Muscle layer of duodenum (tissue), 2 donors: ENCODE measurements at regions not wholly inside any gene's neighbourhood (a gene's known extent, or its start where the extent isn't known, plus 50 kb on each side); places are given as distances from the start of the nearest gene placed in this dataset.

ENCODE experiments used
- H3K27ac ChIP-seq: one replicate; pipeline ENCODE4 v1.7.0; 2013; ENCODE audit warnings: mild to moderate bottlenecking, low read length
- H3K27me3 ChIP-seq: one replicate; pipeline ENCODE4 v1.7.0; 2013; ENCODE audit warnings: low read depth, mild to moderate bottlenecking, control low read depth, low read length
- H3K36me3 ChIP-seq, 2 donors: one replicate each; pipeline ENCODE4 v1.7.0; 2013; ENCODE audit warnings: low read length in 2 of 2, control low read depth in 1 of 2, mild to moderate bottlenecking in 1 of 2; ENCODE audit not compliant: insufficient read depth in 2 of 2, control insufficient read depth in 1 of 2
- H3K4me1 ChIP-seq, 2 donors: one replicate each; pipeline ENCODE4 v1.7.0; 2013; ENCODE audit warnings: low read length in 2 of 2, mild to moderate bottlenecking in 2 of 2, control low read depth in 1 of 2, moderate library complexity in 1 of 2; ENCODE audit not compliant: insufficient read depth in 2 of 2, control insufficient read depth in 1 of 2
- H3K4me3 ChIP-seq, 2 donors: one replicate each; pipeline ENCODE4 v1.7.0; 2013; ENCODE audit warnings: low read length in 2 of 2, low read depth in 1 of 2, mild to moderate bottlenecking in 1 of 2
- H3K9me3 ChIP-seq, 2 donors: one replicate each; pipeline ENCODE4 v1.7.0; 2013; ENCODE audit warnings: low read length in 2 of 2, control low read depth in 1 of 2, mild to moderate bottlenecking in 1 of 2; ENCODE audit not compliant: control insufficient read depth in 1 of 2
- donor health status: healthy.

DNA sequence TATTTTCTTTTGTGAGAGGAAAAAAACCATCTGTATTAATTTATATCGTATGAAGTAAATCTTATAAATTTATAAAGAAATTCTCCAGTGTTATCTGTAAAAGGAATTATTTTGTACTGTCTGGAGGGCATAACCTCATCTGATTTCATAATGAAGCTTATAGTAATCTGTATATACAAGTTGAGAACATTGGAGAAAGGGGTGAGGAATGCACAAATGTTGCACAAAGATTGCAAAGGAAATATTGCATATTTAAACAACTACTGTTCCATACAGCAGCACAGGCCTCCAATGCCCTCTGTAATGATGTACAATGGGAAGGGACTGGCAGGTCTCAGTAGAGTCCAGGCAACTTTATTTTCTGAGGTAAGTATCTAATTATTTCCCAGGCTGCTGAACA is 50.8 kb upstream of the KCNJ16 start:
- Histone ChIP-seq H3K27me3 (no peaks in the 10 kb centered on the region), H3K4me1 (no peaks in the 10 kb centered on the region), H3K9me3 (no peaks in the 10 kb centered on the region), H3K4me3 (no peak overlapping the region), H3K36me3 (no peaks in the 10 kb centered on the region), H3K27ac (no peak overlapping the region)
